Testis (tissue), 2 donors: ENCODE measurements at regions not wholly inside any gene's neighbourhood (a gene's known extent, or its start where the extent isn't known, plus 50 kb on each side); places are given as distances from the start of the nearest gene placed in this dataset.

Experiments
- POLR2A ChIP-seq: fragments of 450-650 bp; IDR thresholded peaks from one replicate; pipeline ENCODE4 v1.6.1; 2017; ENCODE audit warnings: antibody characterized with exemption, mild to moderate bottlenecking, moderate library complexity
- TF ChIP-seq, protein P1 (sequence below), 3 experiments: fragments of 450-650 bp in 2 of 3; fragments of 200-600 bp in 1 of 3; sonication (generic) in 1 of 3; IDR thresholded peaks; one replicate each; pipeline ENCODE4 v1.5.1; 2016 to 2019; ENCODE audit warnings: antibody characterized with exemption in 3 of 3, mild to moderate bottlenecking in 2 of 3, moderate library complexity in 1 of 3

DNA sequence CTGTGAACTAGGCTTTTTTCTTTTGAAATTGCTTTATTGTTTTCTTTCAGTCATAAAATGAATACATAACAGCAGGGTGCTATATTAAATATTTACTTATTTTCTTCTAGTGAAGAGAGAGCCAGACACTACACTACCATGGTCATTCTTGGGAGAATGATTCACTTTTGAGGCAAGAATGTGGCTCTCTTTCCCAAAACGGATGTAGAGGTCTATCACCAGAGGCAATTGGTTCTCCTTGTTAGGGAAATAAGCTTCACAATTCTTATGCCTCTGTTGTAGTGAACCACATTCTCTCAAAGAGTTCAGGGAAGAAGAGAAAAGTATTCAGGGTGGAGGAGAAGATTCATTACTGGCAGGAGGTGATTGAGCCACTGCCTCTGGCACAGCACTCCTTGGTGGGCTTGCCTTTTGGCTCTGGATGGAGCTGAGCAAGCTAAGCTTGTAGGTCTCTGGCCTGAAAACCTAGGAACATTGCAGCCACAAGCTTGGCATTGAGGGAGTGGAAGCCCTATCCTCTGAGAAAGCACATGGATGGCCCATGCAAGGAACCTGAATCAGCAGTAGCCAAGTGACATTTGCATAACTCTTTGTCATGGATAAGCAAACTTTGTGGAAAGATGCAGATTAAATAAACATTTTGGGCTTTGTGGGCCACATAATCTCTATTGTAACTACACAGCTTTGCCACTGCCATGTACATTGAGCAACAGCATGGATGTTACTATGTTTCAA lies 179.0 kb upstream of the TNC start:
- TF ChIP-seq POLR2A, result no peak
- TF ChIP-seq, protein P1, sequence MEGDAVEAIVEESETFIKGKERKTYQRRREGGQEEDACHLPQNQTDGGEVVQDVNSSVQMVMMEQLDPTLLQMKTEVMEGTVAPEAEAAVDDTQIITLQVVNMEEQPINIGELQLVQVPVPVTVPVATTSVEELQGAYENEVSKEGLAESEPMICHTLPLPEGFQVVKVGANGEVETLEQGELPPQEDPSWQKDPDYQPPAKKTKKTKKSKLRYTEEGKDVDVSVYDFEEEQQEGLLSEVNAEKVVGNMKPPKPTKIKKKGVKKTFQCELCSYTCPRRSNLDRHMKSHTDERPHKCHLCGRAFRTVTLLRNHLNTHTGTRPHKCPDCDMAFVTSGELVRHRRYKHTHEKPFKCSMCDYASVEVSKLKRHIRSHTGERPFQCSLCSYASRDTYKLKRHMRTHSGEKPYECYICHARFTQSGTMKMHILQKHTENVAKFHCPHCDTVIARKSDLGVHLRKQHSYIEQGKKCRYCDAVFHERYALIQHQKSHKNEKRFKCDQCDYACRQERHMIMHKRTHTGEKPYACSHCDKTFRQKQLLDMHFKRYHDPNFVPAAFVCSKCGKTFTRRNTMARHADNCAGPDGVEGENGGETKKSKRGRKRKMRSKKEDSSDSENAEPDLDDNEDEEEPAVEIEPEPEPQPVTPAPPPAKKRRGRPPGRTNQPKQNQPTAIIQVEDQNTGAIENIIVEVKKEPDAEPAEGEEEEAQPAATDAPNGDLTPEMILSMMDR (IDR thresholded peaks at IDR 0.05), result no peak
